ENCODE measurements at regions not wholly inside any gene's neighbourhood (a gene's known extent, or its start where the extent isn't known, plus 50 kb on each side); places are given as distances from the start of the nearest gene placed in this dataset.

DNA sequence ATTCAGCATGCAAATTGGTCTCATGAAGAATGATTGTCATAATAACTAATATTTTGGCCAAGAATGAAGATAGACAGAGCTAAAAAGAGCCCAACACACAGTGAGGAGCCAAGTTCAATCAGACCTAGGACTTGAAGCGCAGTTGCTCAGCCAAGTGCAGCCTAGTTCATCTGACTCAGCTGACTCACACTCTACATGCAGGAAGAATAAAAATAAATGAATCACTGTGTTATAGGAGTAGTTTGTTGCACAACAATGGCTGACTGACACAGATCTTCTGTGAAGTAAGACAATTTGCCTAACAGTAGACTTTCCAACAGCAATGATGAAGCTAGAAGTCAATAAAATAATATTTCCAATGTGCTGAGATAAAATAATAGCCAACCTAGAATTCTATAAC lies 261.5 kb downstream of the CEMIP2 start:
- DNase-seq, result no peak

DNA sequence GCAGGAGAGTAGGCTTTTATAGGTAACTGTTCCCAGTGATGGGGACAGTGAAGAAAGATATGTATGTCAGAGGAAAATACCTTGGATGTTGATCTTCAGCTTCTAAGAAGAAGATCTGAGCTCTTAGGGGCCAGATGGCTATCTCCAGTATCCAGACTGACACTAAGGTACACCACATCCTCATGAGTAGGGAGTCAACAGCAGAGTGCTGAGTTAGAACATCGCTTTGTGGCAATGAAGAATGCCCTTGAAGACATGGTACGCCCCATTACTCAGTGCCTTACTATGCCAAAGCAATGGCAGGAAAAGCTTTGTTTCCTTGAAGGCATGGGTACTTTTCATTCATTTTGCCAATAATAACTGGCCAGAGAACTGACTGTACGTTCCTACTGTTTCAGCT lies 263.7 kb downstream of the CEMIP2 start:
- no peak overlapping the region for H3K27ac Mint-ChIP-seq
- no peak for DNase-seq

More for the DNA sequence above, 261.5 kb downstream of the CEMIP2 start:
- Mint-ChIP-seq H3K27ac (no peak overlapping the region), H3K36me3 (ENCODE audit: low read depth) (no peaks in the 10 kb centered on the region), H3K4me3 (no peak overlapping the region), H3K9me3 (no peaks in the 10 kb centered on the region), H3K27me3 (ENCODE audit: low read depth, poor library complexity) (no peaks in the 10 kb centered on the region), H3K4me1 (no peaks in the 10 kb centered on the region)
- TF ChIP-seq, protein P1, sequence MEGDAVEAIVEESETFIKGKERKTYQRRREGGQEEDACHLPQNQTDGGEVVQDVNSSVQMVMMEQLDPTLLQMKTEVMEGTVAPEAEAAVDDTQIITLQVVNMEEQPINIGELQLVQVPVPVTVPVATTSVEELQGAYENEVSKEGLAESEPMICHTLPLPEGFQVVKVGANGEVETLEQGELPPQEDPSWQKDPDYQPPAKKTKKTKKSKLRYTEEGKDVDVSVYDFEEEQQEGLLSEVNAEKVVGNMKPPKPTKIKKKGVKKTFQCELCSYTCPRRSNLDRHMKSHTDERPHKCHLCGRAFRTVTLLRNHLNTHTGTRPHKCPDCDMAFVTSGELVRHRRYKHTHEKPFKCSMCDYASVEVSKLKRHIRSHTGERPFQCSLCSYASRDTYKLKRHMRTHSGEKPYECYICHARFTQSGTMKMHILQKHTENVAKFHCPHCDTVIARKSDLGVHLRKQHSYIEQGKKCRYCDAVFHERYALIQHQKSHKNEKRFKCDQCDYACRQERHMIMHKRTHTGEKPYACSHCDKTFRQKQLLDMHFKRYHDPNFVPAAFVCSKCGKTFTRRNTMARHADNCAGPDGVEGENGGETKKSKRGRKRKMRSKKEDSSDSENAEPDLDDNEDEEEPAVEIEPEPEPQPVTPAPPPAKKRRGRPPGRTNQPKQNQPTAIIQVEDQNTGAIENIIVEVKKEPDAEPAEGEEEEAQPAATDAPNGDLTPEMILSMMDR (IDR thresholded peaks at IDR 0.05), result no peak

DNA sequence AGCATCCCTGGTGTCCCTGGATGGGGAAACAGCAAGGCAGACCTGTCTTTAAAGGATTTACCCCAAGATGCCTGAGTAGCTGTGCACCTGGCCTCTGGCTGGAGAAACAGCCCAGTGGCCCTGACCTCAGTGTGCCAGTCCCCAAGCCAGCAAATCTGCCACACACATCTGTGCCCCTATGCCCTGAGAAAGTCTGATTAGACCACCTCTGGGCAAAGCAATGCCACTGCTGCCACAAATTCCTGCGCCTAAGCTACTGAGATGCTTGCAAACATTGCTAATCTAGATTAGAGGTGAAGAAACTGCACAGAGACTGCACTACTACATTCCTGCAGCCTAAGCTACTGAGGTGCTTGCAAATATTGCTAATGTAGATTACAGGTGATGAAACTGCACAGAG lies 269.6 kb downstream of the CEMIP2 start:
- H3K36me3 Mint-ChIP-seq (ENCODE audit: low read depth), result no peaks in the 10 kb centered on the region
- H3K9me3 Mint-ChIP-seq, result peaks cover 14% of the 10 kb centered on the region
- DNase-seq, result no peak
- TF ChIP-seq, protein P1 (IDR thresholded peaks at IDR 0.05), result no peak
- no peak overlapping the region for H3K27ac Mint-ChIP-seq
- H3K27me3 Mint-ChIP-seq (ENCODE audit: low read depth, poor library complexity), result no peaks in the 10 kb centered on the region
- no peaks in the 10 kb centered on the region for H3K4me1 Mint-ChIP-seq
- H3K4me3 Mint-ChIP-seq, result no peak overlapping the region

More for the DNA sequence above, 263.7 kb downstream of the CEMIP2 start:
- Mint-ChIP-seq H3K9me3 (peaks cover 5% of the 10 kb centered on the region), H3K4me1 (no peaks in the 10 kb centered on the region), H3K36me3 (ENCODE audit: low read depth) (no peaks in the 10 kb centered on the region), H3K27me3 (ENCODE audit: low read depth, poor library complexity) (no peaks in the 10 kb centered on the region), H3K4me3 (no peak overlapping the region)
- TF ChIP-seq, protein P1 (IDR thresholded peaks at IDR 0.05), result no peak

DNA sequence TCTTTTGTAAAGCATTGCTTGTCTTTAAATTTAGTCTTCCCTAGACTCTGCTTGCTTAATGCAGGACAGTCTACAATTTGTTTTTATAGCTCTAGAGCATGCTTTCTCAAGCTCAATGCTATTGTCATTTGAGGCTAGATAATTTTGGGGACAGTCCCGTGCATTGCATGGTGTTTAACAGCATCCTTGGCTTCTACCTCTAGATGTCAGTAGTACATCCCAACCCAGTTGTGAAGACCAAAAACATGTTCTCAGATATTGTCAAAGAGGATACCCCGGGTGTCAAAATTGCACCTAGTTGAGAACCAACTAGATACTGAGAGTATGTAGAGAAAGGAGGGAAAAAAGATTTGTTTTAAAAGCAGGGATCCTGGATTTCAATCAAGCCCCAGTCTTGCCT lies 277.5 kb downstream of the CEMIP2 start:
- Mint-ChIP-seq H3K27ac (no peak overlapping the region), H3K36me3 (ENCODE audit: low read depth) (no peaks in the 10 kb centered on the region), H3K9me3 (no peaks in the 10 kb centered on the region), H3K4me1 (no peaks in the 10 kb centered on the region), H3K27me3 (ENCODE audit: low read depth, poor library complexity) (peaks cover 3% of the 10 kb centered on the region), H3K4me3 (no peak overlapping the region)
- no peak for DNase-seq
- TF ChIP-seq, protein P1 (IDR thresholded peaks at IDR 0.05), result no peak

DNA sequence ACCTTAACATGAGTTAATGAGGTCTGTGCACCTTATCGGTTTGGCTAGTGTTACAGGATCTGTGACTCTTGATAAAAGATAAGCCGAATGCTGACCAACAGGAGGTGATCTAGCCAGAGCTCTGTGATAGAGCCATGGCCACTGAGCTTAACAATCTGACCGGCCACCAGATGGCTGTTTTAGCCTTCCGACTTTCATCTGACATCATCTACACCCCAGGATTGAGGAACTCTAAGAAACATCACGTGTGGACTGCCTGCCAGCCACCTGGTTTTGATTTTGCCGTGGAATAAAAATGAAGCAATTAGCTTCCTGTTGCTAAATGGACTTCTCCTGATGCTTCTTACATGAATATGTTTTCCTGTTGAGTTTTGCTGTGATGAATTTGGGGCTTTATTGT lies 281.3 kb downstream of the CEMIP2 start:
- DNase-seq, result no peak
- TF ChIP-seq, protein P1 (IDR thresholded peaks at IDR 0.05), result no peak
- Mint-ChIP-seq H3K4me1 (no peaks in the 10 kb centered on the region), H3K9me3 (no peaks in the 10 kb centered on the region), H3K27ac (no peak overlapping the region), H3K36me3 (ENCODE audit: low read depth) (no peaks in the 10 kb centered on the region), H3K27me3 (ENCODE audit: low read depth, poor library complexity) (peaks cover 3% of the 10 kb centered on the region), H3K4me3 (no peak overlapping the region)

DNA sequence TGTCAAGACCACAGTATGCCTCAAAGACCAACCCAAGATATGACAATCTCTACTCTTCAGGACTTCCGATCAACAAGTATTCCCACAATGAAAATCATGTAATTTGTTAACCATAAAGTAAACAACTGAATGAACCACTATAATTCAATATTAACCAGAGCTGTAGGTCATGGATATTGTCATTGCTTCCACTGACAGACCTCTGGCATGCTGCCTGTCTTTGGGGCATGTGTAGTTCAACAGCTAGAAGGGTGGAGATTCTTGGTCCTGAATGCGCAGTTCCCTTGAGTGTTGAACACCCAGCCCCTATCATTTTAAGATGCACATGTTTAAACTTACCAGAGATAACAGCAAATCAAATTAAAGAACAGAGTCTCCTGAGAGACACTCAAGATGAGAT lies 283.0 kb downstream of the CEMIP2 start:
- TF ChIP-seq, protein P1 (IDR thresholded peaks at IDR 0.05), result no peak
- DNase-seq, result no peak
- peaks cover 3% of the 10 kb centered on the region for H3K27me3 Mint-ChIP-seq (ENCODE audit: low read depth, poor library complexity)
- no peaks in the 10 kb centered on the region for H3K4me1 Mint-ChIP-seq
- no peak overlapping the region for H3K4me3 Mint-ChIP-seq
- H3K27ac Mint-ChIP-seq, result no peak overlapping the region
- H3K9me3 Mint-ChIP-seq, result no peaks in the 10 kb centered on the region
- H3K36me3 Mint-ChIP-seq (ENCODE audit: low read depth), result no peaks in the 10 kb centered on the region
